Left lung (tissue), 4 donors: ENCODE measurements at regions not wholly inside any gene's neighbourhood (a gene's known extent, or its start where the extent isn't known, plus 50 kb on each side); places are given as distances from the start of the nearest gene placed in this dataset.

ENCODE experiments used
- ATAC-seq: fragments of 200-7000 bp; cut with Tn5 transposase; one replicate; pipeline ENCODE4 v1.9.1; 2020; ENCODE audit warnings: moderate library complexity
- DNase-seq, 4 donors: peaks; one replicate each; pipeline ENCODE4 v3.0.0-alpha.2; 2013 to 2020
- H3K27ac ChIP-seq, 2 donors: fragments of 200-600 bp; sonication (generic) in 1 of 2; one replicate each; pipeline versions ENCODE4 v1.5.0 to v1.8.0; 2020 to 2021
- H3K27me3 ChIP-seq, 2 donors: fragments of 200-600 bp; sonication (generic) in 1 of 2; one replicate each; pipeline versions ENCODE4 v1.5.0 to v1.8.0; 2020 to 2021
- H3K36me3 ChIP-seq, 2 donors: fragments of 200-600 bp; sonication (generic) in 1 of 2; one replicate each; pipeline versions ENCODE4 v1.5.0 to v1.8.0; 2020 to 2021
- H3K4me1 ChIP-seq, 2 donors: fragments of 200-600 bp; one replicate each; pipeline ENCODE4 v1.8.0; 2021
- H3K4me3 ChIP-seq, 2 donors: fragments of 200-600 bp; sonication (generic) in 1 of 2; one replicate each; pipeline versions ENCODE4 v1.5.0 to v1.8.0; 2020 to 2021; ENCODE audit warnings: mild to moderate bottlenecking in 1 of 2
- H3K9me3 ChIP-seq, 2 donors: fragments of 200-600 bp; sonication (generic) in 1 of 2; one replicate each; pipeline versions ENCODE4 v1.5.0 to v1.8.0; 2020 to 2021
- CTCF ChIP-seq, 2 donors: fragments of 200-600 bp; sonication (generic) in 1 of 2; IDR thresholded peaks; one replicate each; pipeline versions ENCODE4 v1.5.0 to v1.8.0; 2021; ENCODE audit warnings: antibody characterized with exemption in 2 of 2
- intact Hi-C, 2 donors: fragments of 100-400 bp; cut with DNase I; formaldehyde crosslinking; loops; one replicate each; pipeline versions ENCODE4 v1.11.2 to v1.14.2; 2022
- donor health status: DM: no; HTN: yes; CAD: no.
- donor health status: DM: no; HTN: no; CAD: no.

- Histone ChIP-seq H3K4me1 (no peaks in the 10 kb centered on the region), H3K36me3 (no peaks in the 10 kb centered on the region), H3K4me3 (no peak overlapping the region), H3K27me3 (no peaks in the 10 kb centered on the region), H3K9me3 (no peaks in the 10 kb centered on the region), H3K27ac (no peak overlapping the region)
- DNase-seq (no peak), ATAC-seq (no peak)
- intact Hi-C loops = no loop called here
- TF ChIP-seq CTCF (IDR thresholded peaks at IDR 0.05) = no peak
These were observed 307.1 kb upstream of the CPXCR1 start for GRCh38 chrX:88439935-88440334.
